Occipital lobe (tissue), 1 donor: ENCODE measurements at regions not wholly inside any gene's neighbourhood (a gene's known extent, or its start where the extent isn't known, plus 50 kb on each side); places are given as distances from the start of the nearest gene placed in this dataset.
"Not testable (repeated sequence)": the region's sequence is repeated elsewhere in the genome, so short reads cannot be mapped to it uniquely, and the experiment has no call there.

Experiments
- DNase-seq: peaks from one replicate; lab custom pipeline; 2025; lab: John Stamatoyannopoulos, UW

DNA sequence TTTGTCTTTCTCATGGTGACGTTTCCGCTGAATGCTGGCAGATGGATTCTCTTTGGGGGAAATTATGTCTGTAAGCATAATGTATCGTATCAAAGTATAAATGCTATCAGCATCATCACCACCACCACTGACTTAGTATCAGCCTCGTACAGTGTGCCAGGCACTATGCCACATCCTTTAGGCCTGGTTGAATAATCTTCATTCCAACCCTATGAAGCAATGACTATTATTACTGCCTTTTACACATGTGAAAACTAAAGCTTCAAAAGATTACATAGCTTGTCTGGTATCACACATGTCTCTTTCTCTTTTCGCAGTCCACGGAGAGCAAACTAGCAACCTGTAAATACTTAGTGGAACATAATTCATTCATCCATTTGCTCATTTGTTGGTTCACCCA lies 166.7 kb upstream of the PRICKLE2 start:
- no peak for DNase-seq

DNA sequence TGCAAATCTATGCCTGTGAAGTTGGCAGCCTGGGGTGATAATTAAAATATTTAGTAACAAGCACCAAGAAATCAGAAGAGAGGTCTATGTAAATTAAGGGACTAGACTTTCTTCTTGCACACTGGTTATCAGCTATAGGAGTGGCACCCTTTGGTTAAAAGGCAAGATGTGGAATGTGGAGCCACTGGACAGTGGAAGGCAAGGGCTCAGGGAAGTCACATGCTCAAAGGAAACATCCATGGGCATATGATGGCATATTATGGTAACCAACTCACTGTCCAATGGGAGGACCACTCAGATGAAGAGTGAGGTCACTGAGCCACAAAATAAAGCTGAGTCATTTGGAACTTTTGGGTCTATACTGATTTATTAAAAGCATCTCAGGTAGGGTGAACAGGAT lies 165.6 kb upstream of the PRICKLE2 start:
- DNase-seq = no peak

DNA sequence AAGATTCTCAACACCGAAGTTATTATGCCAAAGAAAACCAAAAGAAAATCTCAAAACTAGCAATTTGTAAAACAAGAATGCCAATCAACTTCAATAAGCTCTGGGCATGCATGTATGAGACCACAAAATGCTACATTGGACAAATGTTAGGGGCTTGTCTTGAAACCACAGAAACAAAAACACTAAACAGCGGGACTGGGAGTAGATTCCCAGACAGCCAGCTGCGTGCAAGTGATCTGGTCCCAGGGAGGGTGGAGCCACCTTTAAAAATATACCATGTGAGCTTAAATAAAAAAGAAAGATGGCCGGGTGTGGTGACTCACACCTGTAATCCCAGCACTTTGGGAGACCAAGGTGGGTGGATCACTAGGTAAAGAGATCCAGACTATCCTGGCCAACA lies 163.6 kb upstream of the PRICKLE2 start:
- DNase-seq = no peak

DNA sequence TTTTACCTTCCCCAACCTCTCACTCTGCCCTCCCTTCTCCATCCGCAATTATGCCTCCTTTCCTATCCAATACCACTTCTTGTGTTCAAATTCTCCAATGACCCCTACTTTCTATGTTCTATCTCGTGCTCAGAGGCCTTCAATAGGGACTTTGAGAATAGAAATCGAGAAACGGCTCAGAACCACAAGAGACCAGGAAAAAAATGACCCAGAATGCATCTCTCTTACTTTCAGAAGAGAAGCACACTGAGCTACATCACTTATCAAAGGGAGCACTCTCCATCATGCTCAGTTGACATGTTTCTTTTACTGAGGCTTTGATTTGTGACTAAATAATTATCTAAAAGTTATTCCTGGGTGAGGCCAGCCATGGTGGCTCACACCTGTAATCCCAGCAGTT lies 162.4 kb upstream of the PRICKLE2 start:
- DNase-seq = no peak

- DNase-seq = no peak
Observed at GRCh38 chr3:64385277-64385676, 160.0 kb upstream of the PRICKLE2 start.

GRCh38 chr3:64384561-64384960 lies 159.3 kb upstream of the PRICKLE2 start:
- no peak for DNase-seq

- no peak for DNase-seq
Observed at GRCh38 chr3:64382153-64382552, 156.9 kb upstream of the PRICKLE2 start.

DNA sequence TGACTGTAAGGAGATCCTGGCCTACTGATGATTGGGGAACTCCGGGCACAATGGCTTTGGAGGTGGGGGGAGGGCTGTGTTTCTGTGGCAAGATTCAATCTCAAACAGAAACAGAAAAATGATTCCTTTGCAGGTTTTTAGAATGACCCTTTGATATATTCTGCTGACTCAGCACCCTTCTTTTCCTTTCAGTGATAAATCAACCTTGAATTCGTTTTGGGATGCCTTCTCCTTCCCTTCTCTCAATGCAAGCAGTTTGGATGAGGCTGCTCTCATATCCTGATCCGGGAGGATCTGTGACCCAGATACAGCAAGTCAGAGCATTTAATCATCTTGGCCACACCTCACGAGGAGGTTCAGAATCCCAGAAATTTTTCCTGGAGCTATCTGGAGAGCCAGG lies 156.1 kb upstream of the PRICKLE2 start:
- DNase-seq = no peak

GRCh38 chr3:64380546-64380945 lies 155.3 kb upstream of the PRICKLE2 start:
- no peak for DNase-seq

- no peak for DNase-seq
Observed at GRCh38 chr3:64379221-64379620, 154.0 kb upstream of the PRICKLE2 start.

- no peak for DNase-seq
Observed at GRCh38 chr3:64377942-64378341, 152.7 kb upstream of the PRICKLE2 start.

GRCh38 chr3:64375737-64376136 lies 150.5 kb upstream of the PRICKLE2 start:
- no peak for DNase-seq

GRCh38 chr3:64369390-64369789 lies 144.1 kb upstream of the PRICKLE2 start:
- DNase-seq = no peak

DNA sequence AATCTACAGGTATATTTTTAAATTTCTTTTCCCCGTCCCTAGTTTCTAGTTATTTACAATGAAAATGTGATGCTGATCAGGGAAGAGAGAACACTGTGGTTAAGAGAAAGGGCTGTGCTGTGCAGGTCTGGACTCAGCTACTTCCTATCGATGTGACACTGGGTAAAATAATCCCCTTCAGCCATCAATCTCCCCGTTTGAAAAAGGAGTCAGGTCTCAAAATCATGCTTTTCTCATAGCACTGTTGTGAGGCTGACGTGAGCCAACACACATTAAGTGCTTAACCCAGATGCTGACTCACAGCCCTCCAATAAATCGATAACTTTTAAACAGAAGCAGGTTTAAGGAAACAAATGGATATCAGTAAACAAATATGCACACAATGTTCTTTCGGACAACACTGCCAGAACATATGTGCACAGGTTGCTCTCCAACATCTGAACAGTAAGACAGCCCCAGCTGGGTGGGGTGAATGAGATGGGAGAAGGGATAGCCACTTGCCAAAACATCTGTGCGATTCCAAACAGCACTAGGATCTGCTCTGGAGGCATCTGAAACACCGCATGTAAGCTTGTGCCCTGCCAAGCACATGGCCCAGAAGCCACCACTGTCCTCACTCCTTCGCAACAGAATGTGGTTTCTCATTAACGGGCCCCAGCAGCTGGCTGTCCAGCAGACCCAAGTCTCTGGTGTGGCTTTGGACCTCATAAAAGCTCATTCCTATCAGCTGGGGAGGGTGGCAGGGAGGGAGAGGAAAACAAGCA lies 143.2 kb upstream of the PRICKLE2 start:
- DNase-seq = no peak

DNA sequence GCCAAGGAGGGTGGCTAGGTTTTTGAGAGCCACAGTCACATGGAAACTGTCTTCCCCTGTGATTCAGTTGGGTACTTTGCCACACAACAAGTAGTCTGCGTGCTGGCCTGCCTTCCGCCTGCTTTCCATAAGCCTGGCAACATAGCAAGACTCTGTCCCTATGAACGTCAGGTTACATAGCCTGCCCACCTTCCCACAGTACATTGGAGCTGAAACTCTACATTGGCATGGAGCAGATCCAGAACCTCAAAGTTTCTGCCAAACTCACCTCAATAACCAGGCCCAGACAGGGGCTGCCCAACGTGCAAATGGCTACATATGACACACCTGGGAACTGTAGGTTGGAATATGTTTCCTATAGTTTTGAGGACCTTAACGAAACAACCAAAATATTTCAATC lies 140.6 kb upstream of the PRICKLE2 start:
- no peak for DNase-seq

- DNase-seq = no peak
Observed at GRCh38 chr3:64363842-64364241, 138.6 kb upstream of the PRICKLE2 start.

DNA sequence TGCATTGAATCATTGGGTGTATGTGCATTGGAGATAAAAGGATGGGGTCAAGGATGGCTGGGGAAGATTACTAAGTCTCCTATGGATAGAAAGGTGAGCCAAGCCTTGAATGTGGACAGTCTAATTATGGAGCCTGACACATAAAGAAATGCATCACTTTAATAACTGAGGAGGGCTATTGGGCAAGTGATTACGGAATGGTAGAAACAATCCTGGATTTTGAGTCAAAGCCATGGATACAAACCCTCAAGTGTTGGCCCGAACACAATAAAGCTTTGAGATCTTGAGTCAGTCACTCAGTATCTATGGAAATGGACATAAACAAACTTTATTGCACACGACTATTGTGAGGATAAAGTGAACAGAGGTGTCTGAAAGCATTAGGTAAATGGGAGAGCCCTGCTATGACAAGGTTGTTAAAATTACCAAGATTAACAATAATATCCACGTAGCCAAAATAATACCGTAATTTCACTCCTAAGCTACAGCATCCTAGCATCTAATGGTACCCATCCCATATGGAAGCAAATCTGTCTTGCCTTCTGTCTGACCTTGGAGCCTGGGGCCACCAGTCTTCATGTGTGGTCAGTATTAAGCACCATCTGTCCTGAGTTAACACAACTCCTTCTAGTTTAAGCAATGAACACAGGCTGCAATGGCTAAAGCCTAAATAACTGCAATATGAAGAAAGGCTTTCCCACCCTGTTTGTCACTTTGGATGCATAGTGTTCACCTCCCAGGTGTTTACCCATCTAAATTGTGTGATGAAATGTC lies 136.9 kb upstream of the PRICKLE2 start:
- DNase-seq = no peak

DNA sequence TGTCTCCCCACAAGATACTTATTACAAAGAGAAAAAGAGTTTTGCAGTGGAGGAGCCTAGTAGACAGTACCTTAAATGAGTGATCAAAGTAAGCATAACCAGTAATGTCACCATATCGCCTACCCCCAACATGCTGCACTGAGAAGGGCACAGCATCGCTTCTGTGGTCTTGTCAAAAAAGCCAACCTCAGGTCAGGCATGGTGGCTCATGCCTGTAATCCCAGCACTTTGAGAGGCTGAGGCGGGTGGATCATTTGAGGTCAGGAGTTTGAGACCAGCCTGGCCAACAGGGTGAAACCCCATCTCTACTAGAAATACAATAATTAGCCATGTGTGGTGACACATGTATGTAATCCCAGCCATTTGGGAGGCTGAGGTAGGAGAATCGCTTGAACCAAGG lies 135.8 kb upstream of the PRICKLE2 start:
- not testable (repeated sequence) for DNase-seq

GRCh38 chr3:64360280-64360679 lies 135.0 kb upstream of the PRICKLE2 start:
- DNase-seq = no peak

GRCh38 chr3:64359735-64360134 lies 134.5 kb upstream of the PRICKLE2 start:
- no peak for DNase-seq

- no peak for DNase-seq
Observed at GRCh38 chr3:64358853-64359252, 133.6 kb upstream of the PRICKLE2 start.

GRCh38 chr3:64358176-64358575 lies 132.9 kb upstream of the PRICKLE2 start:
- no peak for DNase-seq

GRCh38 chr3:64357481-64357880 lies 132.2 kb upstream of the PRICKLE2 start:
- DNase-seq = no peak
